ENCODE measurements at regions not wholly inside any gene's neighbourhood (a gene's known extent, or its start where the extent isn't known, plus 50 kb on each side); places are given as distances from the start of the nearest gene placed in this dataset.

DNA sequence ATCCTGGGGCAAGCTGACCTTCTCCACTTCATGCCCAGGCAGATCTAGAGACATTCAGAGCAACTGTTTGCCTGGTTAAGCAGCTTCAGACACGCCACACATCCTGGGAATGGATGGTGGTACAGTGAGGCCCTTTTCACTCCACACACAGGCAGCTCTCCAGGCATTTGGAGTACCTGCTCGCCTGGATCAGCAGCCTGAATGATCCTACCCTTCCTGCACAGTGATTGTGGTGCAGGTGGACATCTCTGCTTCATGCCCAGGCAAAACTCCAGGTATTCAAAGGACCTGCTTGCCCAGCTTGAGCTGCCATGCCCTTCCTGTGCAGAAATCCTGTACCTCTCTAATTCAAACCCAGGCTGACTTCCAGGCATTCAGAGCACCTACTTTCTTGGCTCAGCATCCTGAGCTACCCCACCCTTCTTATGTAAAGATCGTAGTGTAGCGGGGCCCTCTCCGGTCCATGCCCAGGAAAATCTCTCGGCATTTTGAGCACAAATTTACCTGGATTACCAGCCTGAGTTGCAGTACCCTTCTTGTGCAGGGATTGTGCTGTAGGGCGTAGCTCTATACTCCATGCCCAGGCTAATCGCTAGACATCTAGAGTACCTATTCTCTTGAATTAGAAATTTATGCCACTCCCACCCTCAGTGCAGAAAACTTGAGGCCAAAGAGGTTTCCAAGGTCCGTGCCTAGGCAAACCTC is 972.8 kb downstream of the ANKRD7 start:
- H3K9me3 ChIP-seq (ENCODE audit: control insufficient read depth in 1 of 2, low read length in 2 of 2) = no peaks in the 10 kb centered on the region
- no peaks in the 10 kb centered on the region for H3K36me3 ChIP-seq (ENCODE audit: control insufficient read depth in 1 of 2, insufficient read depth in 2 of 2, low read length in 2 of 2)
- H3K27ac ChIP-seq (ENCODE audit: low read length) = no peak overlapping the region
- H3K27me3 ChIP-seq (ENCODE audit: low read depth, low read length) = no peaks in the 10 kb centered on the region
- H3K4me3 ChIP-seq (ENCODE audit: low read depth in 1 of 2, low read length in 2 of 2) = no peak overlapping the region
- H3K4me1 ChIP-seq (ENCODE audit: control insufficient read depth in 1 of 2, insufficient read depth in 2 of 2, low read length in 2 of 2) = no peaks in the 10 kb centered on the region

- no peak overlapping the region for H3K27ac ChIP-seq (ENCODE audit: low read length)
- no peaks in the 10 kb centered on the region for H3K4me1 ChIP-seq (ENCODE audit: control insufficient read depth in 1 of 2, insufficient read depth in 2 of 2, low read length in 2 of 2)
- no peaks in the 10 kb centered on the region for H3K9me3 ChIP-seq (ENCODE audit: control insufficient read depth in 1 of 2, low read length in 2 of 2)
- H3K27me3 ChIP-seq (ENCODE audit: low read depth, low read length) = no peaks in the 10 kb centered on the region
- H3K4me3 ChIP-seq (ENCODE audit: low read depth in 1 of 2, low read length in 2 of 2) = no peak overlapping the region
- no peaks in the 10 kb centered on the region for H3K36me3 ChIP-seq (ENCODE audit: control insufficient read depth in 1 of 2, insufficient read depth in 2 of 2, low read length in 2 of 2)
Measured at GRCh38 chr7:119197877-119198527, 973.5 kb downstream of the ANKRD7 start.

- H3K27ac ChIP-seq (ENCODE audit: low read length) = no peak overlapping the region
- no peaks in the 10 kb centered on the region for H3K4me1 ChIP-seq (ENCODE audit: control insufficient read depth in 1 of 2, insufficient read depth in 2 of 2, low read length in 2 of 2)
- no peaks in the 10 kb centered on the region for H3K27me3 ChIP-seq (ENCODE audit: low read depth, low read length)
- H3K4me3 ChIP-seq (ENCODE audit: low read depth in 1 of 2, low read length in 2 of 2) = no peak overlapping the region
- no peaks in the 10 kb centered on the region for H3K36me3 ChIP-seq (ENCODE audit: control insufficient read depth in 1 of 2, insufficient read depth in 2 of 2, low read length in 2 of 2)
- H3K9me3 ChIP-seq (ENCODE audit: control insufficient read depth in 1 of 2, low read length in 2 of 2) = peaks cover 0 to 8% of the 10 kb centered on the region in 2 donors
Measured at GRCh38 chr7:119219663-119220062, 995.2 kb downstream of the ANKRD7 start.

DNA sequence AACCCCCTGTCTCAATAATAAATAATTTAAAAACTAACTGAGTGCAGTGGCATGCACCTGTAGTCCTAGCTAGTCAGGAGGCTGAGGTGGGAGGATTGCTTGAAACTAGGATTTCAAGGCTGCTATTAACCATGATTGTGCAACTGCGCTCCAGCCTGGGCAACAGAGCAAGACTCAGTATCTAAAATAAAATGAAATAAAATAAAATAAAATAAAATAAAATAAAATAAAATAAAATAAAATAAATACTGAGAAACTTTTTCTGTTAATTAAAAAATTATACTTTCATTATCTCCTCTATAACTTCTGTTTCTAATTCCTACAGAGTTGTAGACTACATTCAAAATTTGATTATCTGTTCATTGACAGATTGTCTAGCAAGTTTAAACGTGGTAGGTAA is 999.4 kb downstream of the ANKRD7 start:
- Histone ChIP-seq H3K4me1 (ENCODE audit: control insufficient read depth in 1 of 2, insufficient read depth in 2 of 2, low read length in 2 of 2) (no peaks in the 10 kb centered on the region), H3K9me3 (ENCODE audit: control insufficient read depth in 1 of 2, low read length in 2 of 2) (peaks cover 0 to 5% of the 10 kb centered on the region in 2 donors), H3K4me3 (ENCODE audit: low read depth in 1 of 2, low read length in 2 of 2) (no peak overlapping the region), H3K36me3 (ENCODE audit: control insufficient read depth in 1 of 2, insufficient read depth in 2 of 2, low read length in 2 of 2) (no peaks in the 10 kb centered on the region), H3K27ac (ENCODE audit: low read length) (no peak overlapping the region), H3K27me3 (ENCODE audit: low read depth, low read length) (no peaks in the 10 kb centered on the region)

DNA sequence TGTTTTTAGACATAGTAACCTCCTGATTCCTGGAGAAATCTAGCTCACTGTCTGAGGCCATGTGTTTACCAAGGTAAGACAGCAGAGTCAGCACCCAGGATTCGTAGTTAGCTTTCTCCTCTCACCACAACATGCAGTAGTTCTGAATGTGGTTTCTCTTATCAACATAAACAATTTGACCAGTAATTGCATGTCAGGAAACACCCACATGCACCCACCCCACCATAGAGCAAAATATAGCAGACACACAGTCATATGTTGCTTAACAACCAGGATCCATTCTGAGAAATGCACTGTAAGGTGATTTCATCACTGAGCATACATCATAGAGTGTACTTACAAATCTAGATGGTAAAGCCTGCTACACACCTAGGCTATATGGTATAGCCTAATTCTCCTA is 1004.0 kb downstream of the ANKRD7 start:
- Histone ChIP-seq H3K36me3 (ENCODE audit: control insufficient read depth in 1 of 2, insufficient read depth in 2 of 2, low read length in 2 of 2) (no peaks in the 10 kb centered on the region), H3K9me3 (ENCODE audit: control insufficient read depth in 1 of 2, low read length in 2 of 2) (no peaks in the 10 kb centered on the region), H3K27me3 (ENCODE audit: low read depth, low read length) (no peaks in the 10 kb centered on the region), H3K4me3 (ENCODE audit: low read depth in 1 of 2, low read length in 2 of 2) (no peak overlapping the region), H3K4me1 (ENCODE audit: control insufficient read depth in 1 of 2, insufficient read depth in 2 of 2, low read length in 2 of 2) (no peaks in the 10 kb centered on the region), H3K27ac (ENCODE audit: low read length) (no peak overlapping the region)

DNA sequence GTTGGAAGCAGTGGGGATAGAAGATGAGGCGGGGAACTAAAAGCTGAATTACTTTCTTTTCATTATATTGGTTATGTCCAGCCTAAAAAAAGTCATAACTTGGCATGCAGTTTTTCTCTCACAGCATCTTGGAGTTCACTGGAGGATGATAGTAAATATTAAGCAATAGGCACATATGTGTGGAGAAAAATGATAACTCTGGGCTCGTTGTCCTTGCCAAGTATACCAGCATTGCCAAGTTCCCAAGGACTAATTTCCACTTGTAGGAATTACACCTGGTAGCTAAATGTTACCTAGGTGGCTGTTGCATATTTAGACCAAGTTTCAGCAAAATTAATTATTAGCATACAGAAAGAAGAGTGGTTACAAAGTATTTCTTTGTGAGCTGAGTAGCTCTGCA is 1007.6 kb downstream of the ANKRD7 start:
- Histone ChIP-seq H3K27ac (ENCODE audit: low read length) (no peak overlapping the region), H3K4me1 (ENCODE audit: control insufficient read depth in 1 of 2, insufficient read depth in 2 of 2, low read length in 2 of 2) (no peaks in the 10 kb centered on the region), H3K36me3 (ENCODE audit: control insufficient read depth in 1 of 2, insufficient read depth in 2 of 2, low read length in 2 of 2) (no peaks in the 10 kb centered on the region), H3K9me3 (ENCODE audit: control insufficient read depth in 1 of 2, low read length in 2 of 2) (no peaks in the 10 kb centered on the region), H3K27me3 (ENCODE audit: low read depth, low read length) (no peaks in the 10 kb centered on the region), H3K4me3 (ENCODE audit: low read depth in 1 of 2, low read length in 2 of 2) (no peak overlapping the region)

DNA sequence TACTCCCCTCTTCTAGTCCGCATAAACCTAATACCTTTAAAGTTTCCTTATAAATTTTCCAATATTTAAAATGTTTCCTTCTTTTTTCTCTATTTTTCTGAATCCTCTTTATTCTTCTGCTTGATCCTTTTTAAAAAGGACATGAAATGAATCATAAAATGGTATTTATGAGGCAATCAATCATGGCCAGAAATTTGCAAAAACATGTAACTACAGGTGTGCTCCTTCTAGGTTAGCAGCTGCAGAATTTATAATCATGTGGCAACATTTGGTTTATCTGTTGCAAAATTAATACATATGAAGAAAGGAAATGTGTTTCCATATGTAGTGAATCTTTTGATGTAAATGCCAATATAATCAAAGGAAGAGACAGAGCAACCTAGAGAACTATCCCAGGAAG is 1008.5 kb downstream of the ANKRD7 start:
- H3K4me3 ChIP-seq (ENCODE audit: low read depth in 1 of 2, low read length in 2 of 2) = no peak overlapping the region
- H3K36me3 ChIP-seq (ENCODE audit: control insufficient read depth in 1 of 2, insufficient read depth in 2 of 2, low read length in 2 of 2) = no peaks in the 10 kb centered on the region
- H3K27me3 ChIP-seq (ENCODE audit: low read depth, low read length) = no peaks in the 10 kb centered on the region
- no peaks in the 10 kb centered on the region for H3K4me1 ChIP-seq (ENCODE audit: control insufficient read depth in 1 of 2, insufficient read depth in 2 of 2, low read length in 2 of 2)
- H3K9me3 ChIP-seq (ENCODE audit: control insufficient read depth in 1 of 2, low read length in 2 of 2) = no peaks in the 10 kb centered on the region
- no peak overlapping the region for H3K27ac ChIP-seq (ENCODE audit: low read length)

GRCh38 chr7:119252962-119253361 is 1020.0 kb upstream of the KCND2 start:
- Histone ChIP-seq H3K9me3 (ENCODE audit: control insufficient read depth in 1 of 2, low read length in 2 of 2) (no peaks in the 10 kb centered on the region), H3K27ac (ENCODE audit: low read length) (no peak overlapping the region), H3K36me3 (ENCODE audit: control insufficient read depth in 1 of 2, insufficient read depth in 2 of 2, low read length in 2 of 2) (no peaks in the 10 kb centered on the region), H3K4me1 (ENCODE audit: control insufficient read depth in 1 of 2, insufficient read depth in 2 of 2, low read length in 2 of 2) (no peaks in the 10 kb centered on the region), H3K27me3 (ENCODE audit: low read depth, low read length) (no peaks in the 10 kb centered on the region), H3K4me3 (ENCODE audit: low read depth in 1 of 2, low read length in 2 of 2) (no peak overlapping the region)

GRCh38 chr7:119254742-119255141 is 1018.2 kb upstream of the KCND2 start:
- no peaks in the 10 kb centered on the region for H3K27me3 ChIP-seq (ENCODE audit: low read depth, low read length)
- no peak overlapping the region for H3K4me3 ChIP-seq (ENCODE audit: low read depth in 1 of 2, low read length in 2 of 2)
- no peak overlapping the region for H3K27ac ChIP-seq (ENCODE audit: low read length)
- H3K4me1 ChIP-seq (ENCODE audit: control insufficient read depth in 1 of 2, insufficient read depth in 2 of 2, low read length in 2 of 2) = no peaks in the 10 kb centered on the region
- no peaks in the 10 kb centered on the region for H3K36me3 ChIP-seq (ENCODE audit: control insufficient read depth in 1 of 2, insufficient read depth in 2 of 2, low read length in 2 of 2)
- no peaks in the 10 kb centered on the region for H3K9me3 ChIP-seq (ENCODE audit: control insufficient read depth in 1 of 2, low read length in 2 of 2)

GRCh38 chr7:119256001-119256400 is 1017.0 kb upstream of the KCND2 start:
- Histone ChIP-seq H3K27me3 (ENCODE audit: low read depth, low read length) (no peaks in the 10 kb centered on the region), H3K9me3 (ENCODE audit: control insufficient read depth in 1 of 2, low read length in 2 of 2) (no peaks in the 10 kb centered on the region), H3K27ac (ENCODE audit: low read length) (no peak overlapping the region), H3K4me3 (ENCODE audit: low read depth in 1 of 2, low read length in 2 of 2) (no peak overlapping the region), H3K36me3 (ENCODE audit: control insufficient read depth in 1 of 2, insufficient read depth in 2 of 2, low read length in 2 of 2) (no peaks in the 10 kb centered on the region), H3K4me1 (ENCODE audit: control insufficient read depth in 1 of 2, insufficient read depth in 2 of 2, low read length in 2 of 2) (no peaks in the 10 kb centered on the region)

DNA sequence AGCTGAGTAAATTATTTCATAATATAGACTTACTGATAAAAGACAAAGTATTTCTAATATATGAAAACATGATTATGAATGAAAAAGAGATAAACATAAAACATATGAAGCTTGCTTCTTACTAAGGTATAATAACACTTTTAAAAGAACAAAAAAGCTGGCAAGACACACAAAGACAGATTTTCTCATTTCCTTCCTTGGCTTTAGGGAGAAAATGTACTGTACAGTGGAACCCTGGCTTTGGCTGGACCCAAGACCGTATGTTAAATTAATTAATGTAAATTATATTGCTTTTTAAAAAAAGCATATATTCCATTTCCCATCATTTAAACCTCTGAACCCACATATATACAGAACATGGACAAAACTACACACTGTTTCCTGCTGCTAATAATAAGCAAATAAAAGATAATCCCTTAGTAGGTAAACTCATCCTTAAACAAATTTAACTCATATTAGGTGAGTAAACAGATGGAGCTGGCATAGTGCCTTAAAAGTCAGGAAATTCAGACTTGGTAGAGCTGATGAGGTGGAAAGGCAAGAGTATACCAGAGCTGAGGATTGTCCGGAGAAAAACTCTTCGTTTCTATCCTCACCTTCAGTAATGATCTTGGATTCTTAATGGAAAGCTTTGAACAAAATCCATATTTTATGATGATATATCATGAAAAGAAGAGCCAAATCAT is 1016.4 kb upstream of the KCND2 start:
- Histone ChIP-seq H3K4me3 (ENCODE audit: low read depth in 1 of 2, low read length in 2 of 2) (no peak overlapping the region), H3K27ac (ENCODE audit: low read length) (no peak overlapping the region), H3K36me3 (ENCODE audit: control insufficient read depth in 1 of 2, insufficient read depth in 2 of 2, low read length in 2 of 2) (no peaks in the 10 kb centered on the region), H3K9me3 (ENCODE audit: control insufficient read depth in 1 of 2, low read length in 2 of 2) (no peaks in the 10 kb centered on the region), H3K4me1 (ENCODE audit: control insufficient read depth in 1 of 2, insufficient read depth in 2 of 2, low read length in 2 of 2) (no peaks in the 10 kb centered on the region), H3K27me3 (ENCODE audit: low read depth, low read length) (no peaks in the 10 kb centered on the region)
